SK-N-SH treated with all-trans-retinoic acid at 6 μM for 48 hours (cell line): ENCODE measurements at regions not wholly inside any gene's neighbourhood (a gene's known extent, or its start where the extent isn't known, plus 50 kb on each side); places are given as distances from the start of the nearest gene placed in this dataset.

Source experiments
- ATAC-seq: fragments of 200-7000 bp; cut with Tn5 transposase; 3 replicates; pipeline ENCODE4 v1.9.1; 2020; ENCODE audit warnings: mild to moderate bottlenecking, moderate library complexity
- ARNTL ChIP-seq: fragments of 450-650 bp; formaldehyde crosslinking; IDR thresholded peaks from 2 replicates; pipeline ENCODE4 v1.5.0; 2020; ENCODE audit warnings: low read depth, mild to moderate bottlenecking, moderate library complexity, borderline replicate concordance
- BACH2 ChIP-seq: fragments of 250-450 bp; sonication (Bioruptor Pico); IDR thresholded peaks from 2 replicates; pipeline ENCODE4 v1.9.0; 2021; ENCODE audit warnings: mild to moderate bottlenecking, borderline replicate concordance
- CREB5 ChIP-seq: fragments of 250-450 bp; sonication (Bioruptor Pico); IDR thresholded peaks from 2 replicates; pipeline ENCODE4 v1.5.1; 2020; ENCODE audit warnings: low read depth, mild to moderate bottlenecking, moderate library complexity
- CSRNP3 ChIP-seq: fragments of 250-450 bp; sonication (Bioruptor Pico); IDR thresholded peaks from 2 replicates; pipeline ENCODE4 v1.5.1; 2021; ENCODE audit warnings: mild to moderate bottlenecking, moderate library complexity
- ESRRG ChIP-seq: fragments of 250-450 bp; sonication (Bioruptor Pico); IDR thresholded peaks from 2 replicates; pipeline ENCODE4 v1.6.1; 2021; ENCODE audit warnings: mild to moderate bottlenecking
- GLIS3 ChIP-seq: fragments of 250-450 bp; sonication (Bioruptor Pico); IDR thresholded peaks from 2 replicates; pipeline ENCODE4 v1.5.0; 2020; ENCODE audit warnings: mild to moderate bottlenecking, moderate library complexity
- ISL1 ChIP-seq: fragments of 250-450 bp; sonication (Bioruptor Pico); IDR thresholded peaks from 2 replicates; pipeline ENCODE4 v2.1.2; 2022; ENCODE audit warnings: mild to moderate bottlenecking, moderate library complexity
- OSR1 ChIP-seq: fragments of 250-450 bp; sonication (Bioruptor Pico); IDR thresholded peaks from 2 replicates; pipeline ENCODE4 v1.8.0; 2022; ENCODE audit warnings: moderate library complexity, mild to moderate bottlenecking, inconsistent platforms
- PATZ1 ChIP-seq: fragments of 250-450 bp; sonication (Bioruptor Pico); IDR thresholded peaks from 2 replicates; pipeline ENCODE4 v1.8.0; 2020; ENCODE audit warnings: mild to moderate bottlenecking, moderate library complexity, borderline replicate concordance
- POU6F1 ChIP-seq: fragments of 250-450 bp; sonication (Bioruptor Pico); IDR thresholded peaks from 2 replicates; pipeline ENCODE4 v1.8.0; 2021; ENCODE audit warnings: low read depth, mild to moderate bottlenecking, moderate library complexity, borderline replicate concordance
- PPARA ChIP-seq: fragments of 250-450 bp; sonication (Bioruptor Pico); IDR thresholded peaks from 2 replicates; pipeline ENCODE4 v1.5.0; 2020; ENCODE audit warnings: mild to moderate bottlenecking, borderline replicate concordance
- RARB ChIP-seq: fragments of 250-450 bp; sonication (Bioruptor Pico); IDR thresholded peaks from 2 replicates; pipeline ENCODE4 v1.8.0; 2021; ENCODE audit warnings: mild to moderate bottlenecking, moderate library complexity
- TCF4 ChIP-seq: fragments of 250-450 bp; sonication (Bioruptor Pico); IDR thresholded peaks from 2 replicates; pipeline ENCODE4 v1.8.0; 2021; ENCODE audit warnings: mild to moderate bottlenecking, moderate library complexity, borderline replicate concordance
- TOX ChIP-seq: fragments of 250-450 bp; sonication (Bioruptor Pico); IDR thresholded peaks from 2 replicates; pipeline ENCODE4 v1.8.0; 2021; ENCODE audit warnings: mild to moderate bottlenecking, moderate library complexity, borderline replicate concordance
- TSHZ2 ChIP-seq: fragments of 250-450 bp; sonication (Bioruptor Pico); IDR thresholded peaks from 2 replicates; pipeline ENCODE4 v1.5.0; 2020; ENCODE audit warnings: mild to moderate bottlenecking, moderate library complexity
- ZC3H10 ChIP-seq: fragments of 250-450 bp; sonication (Bioruptor Pico); IDR thresholded peaks from 2 replicates; pipeline ENCODE4 v1.5.1; 2021; ENCODE audit warnings: mild to moderate bottlenecking, moderate library complexity
- ZFP3 ChIP-seq: fragments of 250-450 bp; sonication (Bioruptor Pico); IDR thresholded peaks from 2 replicates; pipeline ENCODE4 v1.5.0; 2020; ENCODE audit warnings: mild to moderate bottlenecking, moderate library complexity
- ZFP30 ChIP-seq: fragments of 450-650 bp; formaldehyde crosslinking; IDR thresholded peaks from 2 replicates; pipeline ENCODE4 v1.5.0; 2022; ENCODE audit warnings: mild to moderate bottlenecking, moderate library complexity
- ZNF565 ChIP-seq: fragments of 450-650 bp; formaldehyde crosslinking; conservative IDR thresholded peaks from 2 replicates; pipeline ENCODE4 v1.5.0; 2020; ENCODE audit warnings: low read depth, mild to moderate bottlenecking, moderate library complexity
- ZNF70 ChIP-seq: fragments of 450-650 bp; formaldehyde crosslinking; IDR thresholded peaks from 2 replicates; pipeline ENCODE4 v1.5.0; 2020; ENCODE audit warnings: mild to moderate bottlenecking, moderate library complexity
- ZNF8 ChIP-seq: fragments of 450-650 bp; formaldehyde crosslinking; IDR thresholded peaks from 2 replicates; pipeline ENCODE4 v1.5.0; 2020; ENCODE audit warnings: mild to moderate bottlenecking, moderate library complexity

- no peak for TF ChIP-seq PPARA
- no peak for TF ChIP-seq ZC3H10 (CRISPR knock-in tag)
- no peak for TF ChIP-seq ISL1
- no peak for TF ChIP-seq TSHZ2 (CRISPR knock-in tag)
- TF ChIP-seq TOX (CRISPR knock-in tag), result no peak
- TF ChIP-seq ZFP3, result no peak
- no peak for TF ChIP-seq ESRRG (CRISPR knock-in tag)
- no peak for TF ChIP-seq BACH2 (CRISPR knock-in tag)
- TF ChIP-seq CSRNP3 (CRISPR knock-in tag), result no peak
- TF ChIP-seq GLIS3 (CRISPR knock-in tag), result no peak
- TF ChIP-seq RARB (CRISPR knock-in tag), result no peak
- TF ChIP-seq ZFP30 (CRISPR knock-in tag), result no peak
- TF ChIP-seq ZNF8 (CRISPR knock-in tag), result no peak
- TF ChIP-seq ARNTL (CRISPR knock-in tag), result no peak
- no peak for TF ChIP-seq OSR1 (CRISPR knock-in tag)
- no peak for TF ChIP-seq CREB5
- no peak for TF ChIP-seq POU6F1
- TF ChIP-seq ZNF70 (CRISPR knock-in tag), result no peak
- TF ChIP-seq TCF4 (CRISPR knock-in tag), result no peak
- ATAC-seq, result no peak
These were observed 766.5 kb upstream of the GOT2 start for GRCh38 chr16:59500601-59501000.

GRCh38 chr16:59487067-59487466 is 753.0 kb upstream of the GOT2 start:
- TF ChIP-seq ZNF565 (CRISPR knock-in tag) (no peak), POU6F1 (no peak), GLIS3 (CRISPR knock-in tag) (no peak), ARNTL (CRISPR knock-in tag) (no peak), CSRNP3 (CRISPR knock-in tag) (no peak), ESRRG (CRISPR knock-in tag) (no peak), ISL1 (no peak), ZC3H10 (CRISPR knock-in tag) (no peak), PATZ1 (CRISPR knock-in tag) (no peak), ZFP3 (no peak), OSR1 (CRISPR knock-in tag) (no peak), CREB5 (no peak), TSHZ2 (CRISPR knock-in tag) (no peak), ZNF70 (CRISPR knock-in tag) (no peak)
- ATAC-seq, result no peak
